Ovary (tissue), 3 donors: ENCODE measurements at regions not wholly inside any gene's neighbourhood (a gene's known extent, or its start where the extent isn't known, plus 50 kb on each side); places are given as distances from the start of the nearest gene placed in this dataset.

Source experiments
- CTCF ChIP-seq, 3 donors: fragments of 450-650 bp in 2 of 3; fragments of 200-600 bp in 1 of 3; IDR thresholded peaks; one replicate each; pipeline versions ENCODE4 v1.5.1 to v1.8.0; 2016 to 2022; ENCODE audit warnings: antibody characterized with exemption in 3 of 3, mild to moderate bottlenecking in 1 of 3
- EP300 ChIP-seq: sonication (generic); formaldehyde crosslinking; IDR thresholded peaks from one replicate; pipeline ENCODE4 v1.6.1; 2017; ENCODE audit warnings: antibody characterized with exemption
- donor health status: DM: no; HTN: no; CAD: no.

- TF ChIP-seq CTCF (IDR thresholded peaks at IDR 0.05) (no peak), EP300 (no peak)
These were observed 50.7 kb upstream of the AGBL1 start for GRCh38 chr15:86028961-86029360.
